ENCODE measurements at regions not wholly inside any gene's neighbourhood (a gene's known extent, or its start where the extent isn't known, plus 50 kb on each side); places are given as distances from the start of the nearest gene placed in this dataset.

- TF ChIP-seq MAX (IDR thresholded peaks at IDR 0.05; ENCODE audit: low read depth, low read length) (no peak), CTCF (IDR thresholded peaks at IDR 0.05 in 2 of 3, conservative IDR thresholded peaks at IDR 0.05 in 1 of 3; ENCODE audit: control insufficient read depth in 2 of 3, extremely low read depth in 1 of 3, insufficient read depth in 1 of 3, low read depth in 3 of 3, low read length in 3 of 3) (no peak), CREB1 (IDR thresholded peaks at IDR 0.05; ENCODE audit: low read depth) (no peak), SRF (IDR thresholded peaks at IDR 0.05; ENCODE audit: low read depth in 2 of 2, low read length in 2 of 2) (no peak), SPI1 (IDR thresholded peaks at IDR 0.05; ENCODE audit: borderline replicate concordance, insufficient read depth, low read depth, low read length) (no peak), EZH2 (IDR thresholded peaks at IDR 0.05; ENCODE audit: borderline replicate concordance, control insufficient read depth, low read depth, low read length) (no peak), ZBTB4 (CRISPR knock-in tag; IDR thresholded peaks at IDR 0.05) (no peak), JUNB (IDR thresholded peaks at IDR 0.05) (no peak), ELK1 (IDR thresholded peaks at IDR 0.05; ENCODE audit: low read depth, low read length) (no peak), POLR2A (IDR thresholded peaks at IDR 0.05; ENCODE audit: low read depth, low read length) (no peak), CREM (IDR thresholded peaks at IDR 0.05; ENCODE audit: low read depth) (no peak), REST (IDR thresholded peaks at IDR 0.05; ENCODE audit: low read depth, low read length) (no peak), FOXM1 (IDR thresholded peaks at IDR 0.05; ENCODE audit: low read depth, low read length) (no peak), HDAC2 (IDR thresholded peaks at IDR 0.05) (no peak)
Measured at GRCh38 chr9:3708751-3709150, 182.9 kb upstream of the RFX3 start.
